ENCODE measurements at regions not wholly inside any gene's neighbourhood (a gene's known extent, or its start where the extent isn't known, plus 50 kb on each side); places are given as distances from the start of the nearest gene placed in this dataset.

DNA sequence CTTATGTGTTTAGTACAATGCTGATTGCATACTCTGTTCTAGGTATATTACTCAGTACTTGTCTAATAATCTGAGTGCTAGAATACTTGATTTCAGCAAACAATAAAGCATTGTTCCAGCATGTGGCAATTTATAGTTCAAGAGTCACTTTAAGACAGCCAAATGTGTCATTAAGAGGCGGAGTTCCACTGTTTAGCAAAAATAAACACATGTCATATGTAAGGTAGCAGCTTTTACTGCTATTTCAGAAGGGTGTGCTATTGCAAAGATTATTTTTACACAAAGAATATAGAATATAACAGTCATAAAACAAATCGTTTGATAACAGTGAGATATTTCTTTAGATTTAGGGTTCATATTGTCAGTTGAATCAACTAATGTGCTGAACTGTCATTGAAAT is 358.7 kb downstream of the TUSC7 start:
- Mint-ChIP-seq H3K9me3 (no peaks in the 10 kb centered on the region), H3K4me1 (no peaks in the 10 kb centered on the region), H3K36me3 (ENCODE audit: low read depth) (no peaks in the 10 kb centered on the region), H3K27me3 (no peaks in the 10 kb centered on the region), H3K4me3 (no peak overlapping the region), H3K27ac (no peak overlapping the region)
- ATAC-seq (ENCODE audit: low read depth) (no peak), DNase-seq (no peak)
- TF ChIP-seq, protein P1, sequence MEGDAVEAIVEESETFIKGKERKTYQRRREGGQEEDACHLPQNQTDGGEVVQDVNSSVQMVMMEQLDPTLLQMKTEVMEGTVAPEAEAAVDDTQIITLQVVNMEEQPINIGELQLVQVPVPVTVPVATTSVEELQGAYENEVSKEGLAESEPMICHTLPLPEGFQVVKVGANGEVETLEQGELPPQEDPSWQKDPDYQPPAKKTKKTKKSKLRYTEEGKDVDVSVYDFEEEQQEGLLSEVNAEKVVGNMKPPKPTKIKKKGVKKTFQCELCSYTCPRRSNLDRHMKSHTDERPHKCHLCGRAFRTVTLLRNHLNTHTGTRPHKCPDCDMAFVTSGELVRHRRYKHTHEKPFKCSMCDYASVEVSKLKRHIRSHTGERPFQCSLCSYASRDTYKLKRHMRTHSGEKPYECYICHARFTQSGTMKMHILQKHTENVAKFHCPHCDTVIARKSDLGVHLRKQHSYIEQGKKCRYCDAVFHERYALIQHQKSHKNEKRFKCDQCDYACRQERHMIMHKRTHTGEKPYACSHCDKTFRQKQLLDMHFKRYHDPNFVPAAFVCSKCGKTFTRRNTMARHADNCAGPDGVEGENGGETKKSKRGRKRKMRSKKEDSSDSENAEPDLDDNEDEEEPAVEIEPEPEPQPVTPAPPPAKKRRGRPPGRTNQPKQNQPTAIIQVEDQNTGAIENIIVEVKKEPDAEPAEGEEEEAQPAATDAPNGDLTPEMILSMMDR (IDR thresholded peaks at IDR 0.05): no peak
- intact Hi-C loops (cut with micrococcal nuclease): no loop called here
- ChIA-PET CTCF (no interaction called here), POLR2A (no interaction called here)

DNA sequence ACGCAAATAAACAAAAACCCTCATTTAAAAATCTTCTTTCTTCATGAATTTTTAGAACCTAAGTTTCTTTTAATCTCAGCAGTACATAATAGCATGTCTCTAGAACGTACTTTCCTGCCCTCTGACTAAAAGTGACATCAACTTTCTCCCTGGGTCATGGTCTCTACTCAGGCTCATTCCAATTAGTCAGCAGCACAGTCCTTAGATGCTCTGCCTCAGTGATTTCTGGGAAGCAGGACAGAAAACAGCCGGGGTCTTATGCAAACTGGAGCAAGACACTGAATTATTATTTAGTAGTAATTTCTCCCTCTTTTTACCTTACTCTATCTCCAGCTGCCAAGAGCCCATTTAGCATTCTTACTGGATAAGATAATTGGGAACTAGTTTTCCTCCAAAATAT is 365.2 kb downstream of the TUSC7 start:
- DNase-seq (no peak), ATAC-seq (ENCODE audit: low read depth) (no peak)
- no peak overlapping the region for H3K27ac Mint-ChIP-seq
- ChIA-PET CTCF (no interaction called here), POLR2A (no interaction called here)
- intact Hi-C loops (cut with micrococcal nuclease): no loop called here
- H3K9me3 Mint-ChIP-seq: no peaks in the 10 kb centered on the region
- H3K4me3 Mint-ChIP-seq: no peak overlapping the region
- no peaks in the 10 kb centered on the region for H3K27me3 Mint-ChIP-seq
- no peaks in the 10 kb centered on the region for H3K4me1 Mint-ChIP-seq
- TF ChIP-seq, protein P1 (IDR thresholded peaks at IDR 0.05): no peak
- H3K36me3 Mint-ChIP-seq (ENCODE audit: low read depth): no peaks in the 10 kb centered on the region

DNA sequence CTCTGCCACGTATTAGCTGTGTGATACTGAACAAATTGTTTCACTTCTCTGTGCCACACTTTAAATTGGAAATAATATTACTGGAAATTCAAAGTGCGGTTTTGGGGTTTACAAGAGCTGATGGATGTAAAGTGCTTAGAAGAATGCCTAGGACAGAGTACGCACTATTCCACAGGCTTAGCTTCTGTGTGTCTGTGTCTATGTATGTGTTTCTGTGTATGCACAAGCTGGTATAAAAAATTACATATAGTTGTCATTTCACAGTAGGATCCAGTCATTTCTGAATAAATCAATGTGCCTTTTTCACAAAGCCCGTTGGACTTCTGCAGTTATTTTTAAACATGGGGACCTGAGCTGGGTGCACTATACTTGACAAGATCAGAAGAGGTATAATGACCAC is 370.4 kb downstream of the TUSC7 start:
- Mint-ChIP-seq H3K36me3 (ENCODE audit: low read depth) (no peaks in the 10 kb centered on the region), H3K27me3 (no peaks in the 10 kb centered on the region), H3K27ac (no peak overlapping the region), H3K9me3 (no peaks in the 10 kb centered on the region), H3K4me3 (no peak overlapping the region), H3K4me1 (no peaks in the 10 kb centered on the region)
- intact Hi-C loops (cut with micrococcal nuclease): no loop called here
- POLR2A ChIA-PET: no interaction called here
- DNase-seq (no peak), ATAC-seq (ENCODE audit: low read depth) (no peak)
- CTCF ChIA-PET: no interaction called here
- TF ChIP-seq, protein P1 (IDR thresholded peaks at IDR 0.05): no peak

DNA sequence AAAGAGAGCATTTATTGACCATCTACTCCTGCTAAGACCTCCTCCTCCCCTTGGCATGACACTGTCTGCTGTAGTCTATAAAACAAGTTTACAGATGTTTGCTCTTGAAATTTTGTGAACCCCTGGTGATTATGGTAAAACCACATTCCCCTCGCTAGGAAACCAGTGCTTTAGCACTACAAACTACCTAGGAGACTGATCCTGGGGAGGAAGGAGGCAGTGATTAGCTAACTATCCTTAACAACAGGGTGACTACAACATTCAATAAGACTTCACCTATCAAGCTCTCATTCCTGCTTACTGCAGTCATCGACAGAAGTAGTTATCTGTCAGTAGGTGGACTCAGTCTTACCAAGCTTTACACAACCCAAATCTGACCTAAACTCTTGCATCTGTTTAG is 371.3 kb downstream of the TUSC7 start:
- H3K4me3 Mint-ChIP-seq: no peak overlapping the region
- no peak for DNase-seq
- POLR2A ChIA-PET: no interaction called here
- CTCF ChIA-PET: no interaction called here
- TF ChIP-seq, protein P1 (IDR thresholded peaks at IDR 0.05): no peak
- H3K27me3 Mint-ChIP-seq: no peaks in the 10 kb centered on the region
- no peaks in the 10 kb centered on the region for H3K4me1 Mint-ChIP-seq
- no peaks in the 10 kb centered on the region for H3K36me3 Mint-ChIP-seq (ENCODE audit: low read depth)
- intact Hi-C loops (cut with micrococcal nuclease): no loop called here
- no peak for ATAC-seq (ENCODE audit: low read depth)
- H3K27ac Mint-ChIP-seq: no peak overlapping the region
- H3K9me3 Mint-ChIP-seq: no peaks in the 10 kb centered on the region

DNA sequence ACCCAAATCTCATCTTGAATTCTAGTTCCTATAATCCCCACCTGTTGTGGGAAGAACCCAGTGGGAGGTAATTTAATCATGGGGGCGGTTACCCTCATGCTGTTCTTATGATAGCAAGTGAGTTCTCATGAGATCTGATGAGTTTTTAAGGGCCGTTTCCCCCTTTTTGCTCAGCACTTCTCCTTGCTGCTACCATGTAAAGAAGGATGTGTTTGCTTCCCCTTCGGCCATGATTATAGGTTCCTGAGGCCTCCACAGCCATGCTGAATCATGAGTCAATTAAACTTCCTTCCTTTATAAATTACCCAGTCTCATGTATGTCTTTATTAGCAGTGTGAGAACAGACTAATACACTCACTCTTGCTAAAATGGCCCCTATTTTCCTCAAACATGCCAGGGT is 374.7 kb downstream of the TUSC7 start:
- Mint-ChIP-seq H3K27ac (no peak overlapping the region), H3K4me3 (no peak overlapping the region), H3K9me3 (peaks cover 4% of the 10 kb centered on the region), H3K36me3 (ENCODE audit: low read depth) (no peaks in the 10 kb centered on the region), H3K27me3 (no peaks in the 10 kb centered on the region), H3K4me1 (no peaks in the 10 kb centered on the region)
- ATAC-seq (ENCODE audit: low read depth): no peak
- TF ChIP-seq, protein P1 (IDR thresholded peaks at IDR 0.05): no peak
- no peak for DNase-seq
- intact Hi-C loops (cut with micrococcal nuclease): no loop called here
- CTCF ChIA-PET: no interaction called here
- POLR2A ChIA-PET: no interaction called here
